ENCODE measurements at regions not wholly inside any gene's neighbourhood (a gene's known extent, or its start where the extent isn't known, plus 50 kb on each side); places are given as distances from the start of the nearest gene placed in this dataset.
"Not testable (repeated sequence)": the region's sequence is repeated elsewhere in the genome, so short reads cannot be mapped to it uniquely, and the experiment has no call there.

DNA sequence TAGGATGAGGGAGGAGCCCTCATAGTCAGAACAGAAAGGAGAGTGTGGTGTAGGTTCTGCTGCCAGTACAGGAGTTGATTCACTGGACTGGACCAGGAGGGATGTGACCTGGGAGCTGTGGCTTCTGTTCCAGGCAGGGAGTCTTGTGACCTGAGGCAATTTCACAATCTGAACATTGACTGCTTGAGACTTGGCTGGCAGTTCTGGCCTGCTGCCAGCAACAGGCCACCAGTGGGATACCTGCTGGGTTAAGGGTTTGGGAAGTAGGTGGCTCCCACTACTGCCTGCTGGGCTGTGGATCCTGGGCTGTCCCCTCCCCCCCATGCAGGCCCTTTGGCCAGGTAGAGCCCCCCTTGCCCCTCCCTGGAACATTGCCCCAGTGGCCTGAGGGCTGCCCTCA is 268.6 kb upstream of the ARRDC3 start:
- ATAC-seq = no peak
- no peaks in the 10 kb centered on the region for H3K36me3 Mint-ChIP-seq
- DNase-seq (ENCODE audit: low spot score in 2 of 2) = no peak
- peaks cover 12 to 13% of the 10 kb centered on the region in 2 donors for H3K9me3 Mint-ChIP-seq
- no peak overlapping the region for H3K27ac Mint-ChIP-seq

GRCh38 chr5:91645347-91645746 is 262.2 kb upstream of the ARRDC3 start:
- ATAC-seq = no peak
- no peaks in the 10 kb centered on the region for H3K9me3 Mint-ChIP-seq
- no peaks in the 10 kb centered on the region for H3K36me3 Mint-ChIP-seq
- no peak overlapping the region for H3K27ac Mint-ChIP-seq
- DNase-seq (ENCODE audit: low spot score in 2 of 2) = no peak

DNA sequence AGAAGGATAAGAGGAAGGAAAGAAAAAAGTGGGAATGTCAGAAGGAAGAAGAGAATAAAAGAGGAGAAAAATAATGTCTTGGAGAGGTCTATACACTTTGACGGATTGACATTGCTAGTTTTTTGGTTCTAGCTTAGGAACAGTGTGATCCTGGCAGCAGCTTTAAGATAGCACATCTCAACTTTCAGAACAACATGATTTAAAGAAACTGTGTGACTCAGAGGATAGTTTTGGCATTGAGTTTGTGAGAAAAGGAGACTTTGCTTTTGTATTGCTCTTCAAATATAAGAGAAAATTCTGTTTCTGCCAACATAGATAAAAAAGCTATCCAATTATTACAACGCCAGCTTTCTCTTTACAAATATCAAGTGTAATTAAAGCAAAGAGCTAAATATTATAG is 260.7 kb upstream of the ARRDC3 start:
- ATAC-seq = no peak

GRCh38 chr5:91642581-91642980 is 259.5 kb upstream of the ARRDC3 start:
- no peak for ATAC-seq
- H3K9me3 Mint-ChIP-seq = no peaks in the 10 kb centered on the region
- no peak for DNase-seq (ENCODE audit: low spot score in 2 of 2)
- no peaks in the 10 kb centered on the region for H3K36me3 Mint-ChIP-seq
- no peak overlapping the region for H3K27ac Mint-ChIP-seq

More for the DNA sequence above, 260.7 kb upstream of the ARRDC3 start:
- Mint-ChIP-seq H3K27ac (no peak overlapping the region), H3K36me3 (no peaks in the 10 kb centered on the region), H3K9me3 (no peaks in the 10 kb centered on the region)
- DNase-seq (ENCODE audit: low spot score in 2 of 2) = no peak

- no peak overlapping the region for H3K27ac Mint-ChIP-seq
- H3K36me3 Mint-ChIP-seq = no peaks in the 10 kb centered on the region
- DNase-seq (ENCODE audit: low spot score in 2 of 2) = no peak
- ATAC-seq = no peak
- H3K9me3 Mint-ChIP-seq = no peaks in the 10 kb centered on the region
These were observed 258.7 kb upstream of the ARRDC3 start for GRCh38 chr5:91641730-91642350.

- DNase-seq (ENCODE audit: low spot score in 2 of 2) (no peak), ATAC-seq (no peak)
- no peaks in the 10 kb centered on the region for H3K36me3 Mint-ChIP-seq
- no peaks in the 10 kb centered on the region for H3K9me3 Mint-ChIP-seq
- H3K27ac Mint-ChIP-seq = no peak overlapping the region
These were observed 256.6 kb upstream of the ARRDC3 start for GRCh38 chr5:91639744-91640143.

DNA sequence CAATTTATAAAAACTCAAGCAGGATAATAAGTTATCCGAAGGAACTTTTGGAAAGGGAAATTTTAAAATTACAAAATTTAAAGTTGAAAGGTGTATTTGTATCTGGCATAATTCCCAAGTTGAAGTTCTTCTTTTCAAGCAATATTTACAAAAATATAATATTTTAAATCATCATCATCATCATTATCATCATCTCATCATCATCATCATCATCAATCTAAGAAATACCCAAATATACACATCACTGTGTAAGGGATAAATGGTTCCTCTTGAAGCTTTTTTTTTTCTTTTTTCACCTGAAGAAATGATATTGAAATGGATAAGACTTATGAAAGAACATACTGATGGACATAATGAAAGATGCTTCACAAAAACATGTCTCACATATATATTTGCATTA is 254.9 kb upstream of the ARRDC3 start:
- Mint-ChIP-seq H3K9me3 (no peaks in the 10 kb centered on the region), H3K27ac (no peak overlapping the region), H3K36me3 (no peaks in the 10 kb centered on the region)
- DNase-seq (ENCODE audit: low spot score in 2 of 2) (no peak), ATAC-seq (no peak)

DNA sequence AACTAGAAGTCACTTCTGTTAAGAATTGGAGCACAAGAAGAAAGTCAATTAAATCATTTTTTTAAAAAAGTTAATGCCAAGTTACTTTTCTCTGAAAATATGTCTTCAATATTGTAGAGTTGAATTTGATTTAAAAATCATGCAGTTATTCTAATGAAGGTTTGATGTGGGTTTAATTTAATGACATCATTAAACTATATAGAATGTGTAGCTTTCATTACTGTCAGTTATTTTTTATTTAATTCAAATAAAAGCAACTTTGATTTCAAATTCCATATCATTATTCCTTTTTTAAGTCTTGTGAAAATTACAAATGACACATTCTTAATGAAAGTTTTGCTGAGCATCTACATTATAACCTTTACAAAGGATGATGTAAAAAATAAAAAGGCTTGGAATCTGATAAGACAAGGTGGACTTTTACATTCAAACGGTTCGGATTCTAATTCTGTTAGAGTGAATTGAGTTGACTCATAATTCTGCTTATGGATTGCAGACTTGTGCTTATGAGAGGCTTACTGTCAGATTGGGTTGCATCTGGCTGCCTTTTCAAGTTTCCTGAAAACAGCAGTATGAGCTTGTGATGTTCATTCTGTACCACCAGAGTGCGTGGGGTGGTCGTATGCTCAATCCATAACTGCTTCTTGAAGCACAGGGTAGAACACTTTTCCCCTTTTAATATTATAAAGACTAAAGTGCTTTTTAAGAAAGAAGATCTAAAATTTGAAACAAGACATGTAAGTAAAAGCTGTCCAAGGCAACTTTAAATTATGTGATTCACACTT is 253.0 kb upstream of the ARRDC3 start:
- H3K27ac Mint-ChIP-seq = no peak overlapping the region
- DNase-seq (ENCODE audit: low spot score in 2 of 2) (no peak), ATAC-seq (no peak)
- no peaks in the 10 kb centered on the region for H3K9me3 Mint-ChIP-seq
- H3K36me3 Mint-ChIP-seq = no peaks in the 10 kb centered on the region

- Mint-ChIP-seq H3K36me3 (no peaks in the 10 kb centered on the region), H3K27ac (no peak overlapping the region), H3K9me3 (no peaks in the 10 kb centered on the region)
- ATAC-seq (no peak), DNase-seq (ENCODE audit: low spot score in 2 of 2) (no peak)
These were observed 249.8 kb upstream of the ARRDC3 start for GRCh38 chr5:91632871-91633270.

- Mint-ChIP-seq H3K9me3 (peaks cover 0 to 4% of the 10 kb centered on the region in 2 donors), H3K36me3 (no peaks in the 10 kb centered on the region), H3K27ac (no peak overlapping the region)
- ATAC-seq (no peak), DNase-seq (ENCODE audit: low spot score in 2 of 2) (no peak)
These were observed 228.6 kb upstream of the ARRDC3 start for GRCh38 chr5:91611746-91612145.

- Mint-ChIP-seq H3K36me3 (no peaks in the 10 kb centered on the region), H3K27ac (no peak overlapping the region), H3K9me3 (no peaks in the 10 kb centered on the region)
- no peak for DNase-seq (ENCODE audit: low spot score in 2 of 2)
- ATAC-seq = no peak
These were observed 224.6 kb upstream of the ARRDC3 start for GRCh38 chr5:91607675-91608074.

- DNase-seq (ENCODE audit: low spot score in 2 of 2) (no peak), ATAC-seq (no peak)
- peaks cover 4 to 9% of the 10 kb centered on the region in 2 donors for H3K9me3 Mint-ChIP-seq
- no peaks in the 10 kb centered on the region for H3K36me3 Mint-ChIP-seq
- H3K27ac Mint-ChIP-seq = no peak overlapping the region
These were observed 216.7 kb upstream of the ARRDC3 start for GRCh38 chr5:91599863-91600262.

DNA sequence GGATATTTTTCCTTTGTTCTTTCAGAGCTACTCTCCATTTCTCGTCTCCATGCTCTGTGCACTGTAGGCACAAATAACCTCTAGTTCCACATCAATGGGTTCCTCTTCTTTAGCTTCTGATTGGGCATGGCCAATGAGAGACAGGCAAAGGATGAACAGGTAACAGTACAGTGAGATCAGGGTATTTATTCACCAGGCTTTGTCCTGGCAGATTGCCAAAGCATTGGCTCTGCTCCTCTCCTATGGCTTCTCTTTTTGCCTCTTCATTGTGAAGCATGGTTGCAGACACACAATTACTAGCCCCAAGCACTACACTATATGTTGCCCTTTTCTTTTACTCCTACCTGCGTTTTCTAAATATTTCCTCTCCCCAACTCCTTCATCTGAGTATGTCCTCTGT is 215.1 kb upstream of the ARRDC3 start:
- Mint-ChIP-seq H3K36me3 (no peaks in the 10 kb centered on the region), H3K27ac (no peak overlapping the region), H3K9me3 (peaks cover 8 to 14% of the 10 kb centered on the region in 2 donors)
- DNase-seq (ENCODE audit: low spot score in 2 of 2) (no peak), ATAC-seq (no peak)

DNA sequence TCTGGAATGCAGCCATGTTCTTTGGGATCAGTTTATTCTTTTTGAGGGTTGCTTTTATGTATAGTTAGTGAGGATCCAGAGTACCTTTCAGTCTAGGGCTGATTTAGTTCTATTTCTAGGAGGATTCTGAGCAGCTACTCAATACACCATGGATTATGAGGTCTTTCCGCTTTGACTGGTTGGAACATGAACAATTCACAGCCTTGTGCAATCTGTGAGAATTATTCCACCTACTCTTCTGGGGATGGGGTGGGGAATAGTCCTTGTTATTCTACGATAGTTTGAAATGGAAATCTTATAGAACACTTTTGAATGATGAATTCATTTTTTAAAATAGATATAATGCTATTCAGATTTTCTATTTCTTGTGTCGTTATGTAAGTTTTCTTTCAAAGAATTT is 212.3 kb upstream of the ARRDC3 start:
- Mint-ChIP-seq H3K9me3 (peaks cover 17 to 19% of the 10 kb centered on the region in 2 donors), H3K27ac (no peak overlapping the region), H3K36me3 (peaks cover 5 to 6% of the 10 kb centered on the region in 2 donors)
- ATAC-seq (no peak), DNase-seq (ENCODE audit: low spot score in 2 of 2) (no peak)

GRCh38 chr5:91591076-91591475 is 208.0 kb upstream of the ARRDC3 start:
- peaks cover 5 to 6% of the 10 kb centered on the region in 2 donors for H3K36me3 Mint-ChIP-seq
- ATAC-seq = no peak
- H3K9me3 Mint-ChIP-seq = peaks cover 16 to 19% of the 10 kb centered on the region in 2 donors
- no peak for DNase-seq (ENCODE audit: low spot score in 2 of 2)
- H3K27ac Mint-ChIP-seq = no peak overlapping the region

- DNase-seq (ENCODE audit: low spot score in 2 of 2) (no peak), ATAC-seq (no peak)
- H3K27ac Mint-ChIP-seq = no peak overlapping the region
- peaks cover 5% of the 10 kb centered on the region in 2 donors for H3K36me3 Mint-ChIP-seq
- peaks cover 5 to 9% of the 10 kb centered on the region in 2 donors for H3K9me3 Mint-ChIP-seq
These were observed 203.1 kb upstream of the ARRDC3 start for GRCh38 chr5:91586232-91586631.

DNA sequence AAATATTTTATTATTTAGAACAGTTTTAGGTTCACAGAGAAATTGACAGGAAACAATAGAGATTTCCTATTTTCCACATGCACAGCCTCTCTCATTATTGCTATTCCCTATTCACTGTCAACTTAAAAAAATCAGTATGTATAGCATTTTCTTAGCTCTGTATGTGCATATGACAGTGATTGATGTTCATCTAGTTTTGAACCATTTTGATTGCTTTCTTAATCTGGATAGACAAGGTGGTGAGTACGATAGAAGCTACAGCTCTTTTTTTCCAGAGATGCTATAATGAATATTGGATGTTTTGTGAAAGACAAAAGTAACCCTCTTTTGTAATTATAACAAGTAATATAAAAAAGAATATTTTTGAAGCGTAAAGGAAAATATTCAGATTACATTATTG is 201.2 kb upstream of the ARRDC3 start:
- Mint-ChIP-seq H3K27ac (no peak overlapping the region), H3K9me3 (peaks cover 0 to 4% of the 10 kb centered on the region in 2 donors), H3K36me3 (no peaks in the 10 kb centered on the region)
- DNase-seq (ENCODE audit: low spot score in 2 of 2) (no peak), ATAC-seq (no peak)

GRCh38 chr5:91566012-91566411 is 182.9 kb upstream of the ARRDC3 start:
- H3K27ac Mint-ChIP-seq; DNase-seq (ENCODE audit: low spot score in 2 of 2); ATAC-seq: not testable (repeated sequence)
- Mint-ChIP-seq H3K9me3 (peaks cover 35 to 40% of the 10 kb centered on the region in 2 donors), H3K36me3 (peaks cover 20 to 23% of the 10 kb centered on the region in 2 donors)

Data from activated naive CD4-positive, alpha-beta T cell treated with anti-CD3 and anti-CD28 coated beads, Interleukin-2, amount 50 U/mL, for 72 hours (primary cell).